ENCODE measurements at regions not wholly inside any gene's neighbourhood (a gene's known extent, or its start where the extent isn't known, plus 50 kb on each side); places are given as distances from the start of the nearest gene placed in this dataset.

DNA sequence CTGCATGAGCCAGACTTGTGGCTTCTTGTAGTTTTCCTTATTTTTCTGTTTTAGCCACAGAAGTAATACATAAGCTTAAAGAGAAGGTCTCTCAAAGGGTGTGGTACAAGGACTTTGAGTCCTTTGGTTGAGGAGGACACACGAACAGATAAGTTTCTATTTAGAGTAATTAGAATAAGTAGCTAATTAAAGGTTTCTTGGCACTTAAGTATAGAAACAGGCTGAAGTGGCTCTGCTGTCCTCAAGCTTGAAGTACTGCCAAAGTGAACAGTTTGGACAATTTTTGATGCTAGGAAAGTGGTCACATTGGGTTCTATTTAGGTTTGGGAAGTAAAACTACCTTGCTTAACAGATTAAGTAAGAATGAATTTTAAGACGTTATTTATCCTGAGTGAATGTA, 278.3 kb upstream of the MPDZ start:
- no peak for DNase-seq (ENCODE audit: low read depth, low spot score)
- intact Hi-C loops (cut with micrococcal nuclease; ENCODE audit: unreplicated experiment), result no loop called here
- in situ Hi-C loops (cut with HindIII; ENCODE audit: low pct_unique_long_range_greater_than_20kb, low sequenced_read_pairs), result no loop called here
- ChIA-PET POLR2A (no interaction called here), CTCF (no interaction called here)
- Histone ChIP-seq H3K4me3 (ENCODE audit: low read depth in 2 of 2, low read length in 2 of 2) (no peak overlapping the region), H3K27me3 (ENCODE audit: control insufficient read depth, insufficient read depth, low read length) (no peaks in the 10 kb centered on the region), H3K36me3 (ENCODE audit: control insufficient read depth, insufficient read depth, low read length) (no peaks in the 10 kb centered on the region), H3K27ac (ENCODE audit: low read length) (no peak overlapping the region), H3K9me3 (ENCODE audit: control insufficient read depth, insufficient read depth, low read depth, low read length) (no peaks in the 10 kb centered on the region), H3K4me1 (ENCODE audit: control insufficient read depth, insufficient read depth, low read length) (no peaks in the 10 kb centered on the region)
- ATAC-seq, result no peak
- TF ChIP-seq, protein P1, sequence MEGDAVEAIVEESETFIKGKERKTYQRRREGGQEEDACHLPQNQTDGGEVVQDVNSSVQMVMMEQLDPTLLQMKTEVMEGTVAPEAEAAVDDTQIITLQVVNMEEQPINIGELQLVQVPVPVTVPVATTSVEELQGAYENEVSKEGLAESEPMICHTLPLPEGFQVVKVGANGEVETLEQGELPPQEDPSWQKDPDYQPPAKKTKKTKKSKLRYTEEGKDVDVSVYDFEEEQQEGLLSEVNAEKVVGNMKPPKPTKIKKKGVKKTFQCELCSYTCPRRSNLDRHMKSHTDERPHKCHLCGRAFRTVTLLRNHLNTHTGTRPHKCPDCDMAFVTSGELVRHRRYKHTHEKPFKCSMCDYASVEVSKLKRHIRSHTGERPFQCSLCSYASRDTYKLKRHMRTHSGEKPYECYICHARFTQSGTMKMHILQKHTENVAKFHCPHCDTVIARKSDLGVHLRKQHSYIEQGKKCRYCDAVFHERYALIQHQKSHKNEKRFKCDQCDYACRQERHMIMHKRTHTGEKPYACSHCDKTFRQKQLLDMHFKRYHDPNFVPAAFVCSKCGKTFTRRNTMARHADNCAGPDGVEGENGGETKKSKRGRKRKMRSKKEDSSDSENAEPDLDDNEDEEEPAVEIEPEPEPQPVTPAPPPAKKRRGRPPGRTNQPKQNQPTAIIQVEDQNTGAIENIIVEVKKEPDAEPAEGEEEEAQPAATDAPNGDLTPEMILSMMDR (IDR thresholded peaks at IDR 0.05), result no peak
- TF ChIP-seq, protein P2, sequence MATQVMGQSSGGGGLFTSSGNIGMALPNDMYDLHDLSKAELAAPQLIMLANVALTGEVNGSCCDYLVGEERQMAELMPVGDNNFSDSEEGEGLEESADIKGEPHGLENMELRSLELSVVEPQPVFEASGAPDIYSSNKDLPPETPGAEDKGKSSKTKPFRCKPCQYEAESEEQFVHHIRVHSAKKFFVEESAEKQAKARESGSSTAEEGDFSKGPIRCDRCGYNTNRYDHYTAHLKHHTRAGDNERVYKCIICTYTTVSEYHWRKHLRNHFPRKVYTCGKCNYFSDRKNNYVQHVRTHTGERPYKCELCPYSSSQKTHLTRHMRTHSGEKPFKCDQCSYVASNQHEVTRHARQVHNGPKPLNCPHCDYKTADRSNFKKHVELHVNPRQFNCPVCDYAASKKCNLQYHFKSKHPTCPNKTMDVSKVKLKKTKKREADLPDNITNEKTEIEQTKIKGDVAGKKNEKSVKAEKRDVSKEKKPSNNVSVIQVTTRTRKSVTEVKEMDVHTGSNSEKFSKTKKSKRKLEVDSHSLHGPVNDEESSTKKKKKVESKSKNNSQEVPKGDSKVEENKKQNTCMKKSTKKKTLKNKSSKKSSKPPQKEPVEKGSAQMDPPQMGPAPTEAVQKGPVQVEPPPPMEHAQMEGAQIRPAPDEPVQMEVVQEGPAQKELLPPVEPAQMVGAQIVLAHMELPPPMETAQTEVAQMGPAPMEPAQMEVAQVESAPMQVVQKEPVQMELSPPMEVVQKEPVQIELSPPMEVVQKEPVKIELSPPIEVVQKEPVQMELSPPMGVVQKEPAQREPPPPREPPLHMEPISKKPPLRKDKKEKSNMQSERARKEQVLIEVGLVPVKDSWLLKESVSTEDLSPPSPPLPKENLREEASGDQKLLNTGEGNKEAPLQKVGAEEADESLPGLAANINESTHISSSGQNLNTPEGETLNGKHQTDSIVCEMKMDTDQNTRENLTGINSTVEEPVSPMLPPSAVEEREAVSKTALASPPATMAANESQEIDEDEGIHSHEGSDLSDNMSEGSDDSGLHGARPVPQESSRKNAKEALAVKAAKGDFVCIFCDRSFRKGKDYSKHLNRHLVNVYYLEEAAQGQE (IDR thresholded peaks at IDR 0.05; ENCODE audit: insufficient read depth in 1 of 2, low read depth in 2 of 2, low read length in 1 of 2), result no peak
- TF ChIP-seq POLR2AphosphoS5 (IDR thresholded peaks at IDR 0.05; ENCODE audit: low read depth, low read length) (no peak), SIN3A (IDR thresholded peaks at IDR 0.05; ENCODE audit: borderline replicate concordance, insufficient read depth, low read depth, low read length) (no peak), TCF7L2 (IDR thresholded peaks at IDR 0.05; ENCODE audit: low read depth, low read length) (no peak)
- BruUV-seq (replicated peaks), result no TSS peak

DNA sequence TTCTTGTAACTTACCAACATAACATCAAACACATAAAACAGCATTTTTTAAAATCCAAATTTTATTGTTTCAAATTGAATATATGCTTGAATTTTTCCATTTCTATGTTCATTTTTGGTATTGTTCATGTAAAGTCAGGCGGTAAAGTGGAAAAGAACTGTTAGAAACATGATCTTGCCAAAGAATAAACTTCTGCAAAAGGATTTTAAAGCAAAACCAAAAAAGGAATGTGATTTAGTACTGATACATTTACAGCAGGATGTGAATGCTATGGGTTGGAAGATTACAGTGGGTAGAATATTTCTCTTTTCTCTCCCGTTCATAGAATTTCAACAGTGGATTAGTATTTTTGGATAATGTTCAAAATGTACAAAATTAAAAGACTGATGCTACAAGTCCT, 277.2 kb upstream of the MPDZ start:
- H3K27me3 ChIP-seq (ENCODE audit: control insufficient read depth, insufficient read depth, low read length), result no peaks in the 10 kb centered on the region
- no peak overlapping the region for H3K4me3 ChIP-seq (ENCODE audit: low read depth in 2 of 2, low read length in 2 of 2)
- H3K4me1 ChIP-seq (ENCODE audit: control insufficient read depth, insufficient read depth, low read length), result no peaks in the 10 kb centered on the region
- no peak for DNase-seq (ENCODE audit: low read depth, low spot score)
- H3K36me3 ChIP-seq (ENCODE audit: control insufficient read depth, insufficient read depth, low read length), result no peaks in the 10 kb centered on the region
- ChIA-PET POLR2A (no interaction called here), CTCF (no interaction called here)
- no peak for TF ChIP-seq POLR2AphosphoS5 (IDR thresholded peaks at IDR 0.05; ENCODE audit: low read depth, low read length)
- TF ChIP-seq, protein P2 (IDR thresholded peaks at IDR 0.05; ENCODE audit: insufficient read depth in 1 of 2, low read depth in 2 of 2, low read length in 1 of 2), result no peak
- TF ChIP-seq SIN3A (IDR thresholded peaks at IDR 0.05; ENCODE audit: borderline replicate concordance, insufficient read depth, low read depth, low read length), result no peak
- TF ChIP-seq, protein P1 (IDR thresholded peaks at IDR 0.05), result no peak
- no peak for TF ChIP-seq TCF7L2 (IDR thresholded peaks at IDR 0.05; ENCODE audit: low read depth, low read length)
- intact Hi-C loops (cut with micrococcal nuclease; ENCODE audit: unreplicated experiment), result no loop called here
- H3K27ac ChIP-seq (ENCODE audit: low read length), result no peak overlapping the region
- in situ Hi-C loops (cut with HindIII; ENCODE audit: low pct_unique_long_range_greater_than_20kb, low sequenced_read_pairs), result no loop called here
- no peaks in the 10 kb centered on the region for H3K9me3 ChIP-seq (ENCODE audit: control insufficient read depth, insufficient read depth, low read depth, low read length)
- no peak for ATAC-seq
- no TSS peak for BruUV-seq (replicated peaks)
